A549 (cell line): ENCODE measurements at regions not wholly inside any gene's neighbourhood (a gene's known extent, or its start where the extent isn't known, plus 50 kb on each side); places are given as distances from the start of the nearest gene placed in this dataset.
"Not testable (repeated sequence)": the region's sequence is repeated elsewhere in the genome, so short reads cannot be mapped to it uniquely, and the experiment has no call there.

ENCODE experiments used
- BHLHE40 ChIP-seq: IDR thresholded peaks from 2 replicates; pipeline ENCODE4 v1.6.1; 2012; ENCODE audit warnings: low read depth, low read length, inconsistent platforms
- HDAC2 ChIP-seq: fragments of 200-600 bp; sonication (generic); IDR thresholded peaks from 2 replicates; pipeline ENCODE4 v1.6.1; 2016
- KDM1A ChIP-seq: fragments of 200-600 bp; sonication (generic); IDR thresholded peaks from 2 replicates; pipeline ENCODE4 v1.6.1; 2016; ENCODE audit warnings: low read depth, mild to moderate bottlenecking
- RAD21 ChIP-seq, 2 experiments: fragments of >200 bp in 1 of 2; sonication (Bioruptor Twin) in 1 of 2; formaldehyde crosslinking in 1 of 2; IDR thresholded peaks in 1 of 2; conservative IDR thresholded peaks in 1 of 2; 2 replicates in 1 of 2; 3 replicates in 1 of 2; pipeline ENCODE4 v1.6.1; 2012 to 2018; ENCODE audit warnings: inconsistent platforms in 1 of 2
- RNF2 ChIP-seq: fragments of 200-600 bp; sonication (generic); IDR thresholded peaks from 2 replicates; pipeline ENCODE4 v1.6.1; 2016; ENCODE audit warnings: low read depth, mild to moderate bottlenecking, antibody characterized with exemption, moderate library complexity, borderline replicate concordance
- USF2 ChIP-seq: fragments of 450-650 bp; IDR thresholded peaks from 2 replicates; pipeline ENCODE4 v1.6.1; 2014; ENCODE audit warnings: antibody characterized with exemption
- ZFP36 ChIP-seq: fragments of 450-650 bp; IDR thresholded peaks from 2 replicates; pipeline ENCODE4 v1.6.1; 2014; ENCODE audit warnings: borderline replicate concordance; ENCODE audit not compliant: partially characterized antibody
- ZSCAN20 ChIP-seq: fragments of 250-450 bp; sonication (Bioruptor Pico); IDR thresholded peaks from 2 replicates; pipeline ENCODE4 v1.8.0; 2022; ENCODE audit warnings: mild to moderate bottlenecking, moderate library complexity
- TF ChIP-seq, protein P1 (sequence below): fragments of >200 bp; sonication (Bioruptor Twin); formaldehyde crosslinking; IDR thresholded peaks from 3 replicates; pipeline ENCODE4 v1.5.1; 2016

- TF ChIP-seq, protein P1, sequence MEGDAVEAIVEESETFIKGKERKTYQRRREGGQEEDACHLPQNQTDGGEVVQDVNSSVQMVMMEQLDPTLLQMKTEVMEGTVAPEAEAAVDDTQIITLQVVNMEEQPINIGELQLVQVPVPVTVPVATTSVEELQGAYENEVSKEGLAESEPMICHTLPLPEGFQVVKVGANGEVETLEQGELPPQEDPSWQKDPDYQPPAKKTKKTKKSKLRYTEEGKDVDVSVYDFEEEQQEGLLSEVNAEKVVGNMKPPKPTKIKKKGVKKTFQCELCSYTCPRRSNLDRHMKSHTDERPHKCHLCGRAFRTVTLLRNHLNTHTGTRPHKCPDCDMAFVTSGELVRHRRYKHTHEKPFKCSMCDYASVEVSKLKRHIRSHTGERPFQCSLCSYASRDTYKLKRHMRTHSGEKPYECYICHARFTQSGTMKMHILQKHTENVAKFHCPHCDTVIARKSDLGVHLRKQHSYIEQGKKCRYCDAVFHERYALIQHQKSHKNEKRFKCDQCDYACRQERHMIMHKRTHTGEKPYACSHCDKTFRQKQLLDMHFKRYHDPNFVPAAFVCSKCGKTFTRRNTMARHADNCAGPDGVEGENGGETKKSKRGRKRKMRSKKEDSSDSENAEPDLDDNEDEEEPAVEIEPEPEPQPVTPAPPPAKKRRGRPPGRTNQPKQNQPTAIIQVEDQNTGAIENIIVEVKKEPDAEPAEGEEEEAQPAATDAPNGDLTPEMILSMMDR = not testable (repeated sequence)
- TF ChIP-seq RNF2; USF2; KDM1A; ZSCAN20 (CRISPR knock-in tag); HDAC2; BHLHE40; RAD21 (conservative IDR thresholded peaks at IDR 0.05 in 1 of 2, IDR thresholded peaks at IDR 0.05 in 1 of 2); ZFP36: not testable (repeated sequence)
Observed at GRCh38 chr15:30261432-30262141, 126.7 kb downstream of the GOLGA8T start.
